ENCODE measurements at regions not wholly inside any gene's neighbourhood (a gene's known extent, or its start where the extent isn't known, plus 50 kb on each side); places are given as distances from the start of the nearest gene placed in this dataset.

DNA sequence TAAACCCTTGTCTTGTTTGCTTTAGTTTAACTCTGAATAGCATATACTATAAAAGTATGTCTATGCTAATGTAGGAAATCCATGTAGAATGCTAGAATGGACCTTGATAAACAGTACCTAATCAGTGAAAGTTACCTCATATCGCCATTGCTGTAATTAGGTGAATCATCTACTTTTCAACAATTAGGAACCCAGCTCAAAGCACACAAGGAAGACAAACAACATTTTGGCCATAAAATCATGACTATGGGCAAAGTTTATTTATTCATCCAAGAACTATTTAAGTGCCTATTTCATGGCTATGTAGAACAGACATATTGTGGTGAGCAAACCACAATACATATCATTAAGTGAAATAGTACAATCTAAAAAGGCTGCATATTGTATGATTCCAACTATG lies 1043.2 kb downstream of the BRINP3 start:
- no peak for DNase-seq (ENCODE audit: extremely low read depth, insufficient read length)
- Histone ChIP-seq H3K4me3 (replicated peaks; ENCODE audit: low read depth, low read length) (no peak overlapping the region), H3K27me3 (replicated peaks; ENCODE audit: control insufficient read depth, insufficient read depth, low read length) (no peaks in the 10 kb centered on the region), H3K36me3 (ENCODE audit: control insufficient read depth, insufficient read depth, low read length) (no peaks in the 10 kb centered on the region)
- TF ChIP-seq, protein P1, sequence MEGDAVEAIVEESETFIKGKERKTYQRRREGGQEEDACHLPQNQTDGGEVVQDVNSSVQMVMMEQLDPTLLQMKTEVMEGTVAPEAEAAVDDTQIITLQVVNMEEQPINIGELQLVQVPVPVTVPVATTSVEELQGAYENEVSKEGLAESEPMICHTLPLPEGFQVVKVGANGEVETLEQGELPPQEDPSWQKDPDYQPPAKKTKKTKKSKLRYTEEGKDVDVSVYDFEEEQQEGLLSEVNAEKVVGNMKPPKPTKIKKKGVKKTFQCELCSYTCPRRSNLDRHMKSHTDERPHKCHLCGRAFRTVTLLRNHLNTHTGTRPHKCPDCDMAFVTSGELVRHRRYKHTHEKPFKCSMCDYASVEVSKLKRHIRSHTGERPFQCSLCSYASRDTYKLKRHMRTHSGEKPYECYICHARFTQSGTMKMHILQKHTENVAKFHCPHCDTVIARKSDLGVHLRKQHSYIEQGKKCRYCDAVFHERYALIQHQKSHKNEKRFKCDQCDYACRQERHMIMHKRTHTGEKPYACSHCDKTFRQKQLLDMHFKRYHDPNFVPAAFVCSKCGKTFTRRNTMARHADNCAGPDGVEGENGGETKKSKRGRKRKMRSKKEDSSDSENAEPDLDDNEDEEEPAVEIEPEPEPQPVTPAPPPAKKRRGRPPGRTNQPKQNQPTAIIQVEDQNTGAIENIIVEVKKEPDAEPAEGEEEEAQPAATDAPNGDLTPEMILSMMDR (IDR thresholded peaks at IDR 0.05; ENCODE audit: insufficient read depth, low read length, poor library complexity, severe bottlenecking): no peak

DNA sequence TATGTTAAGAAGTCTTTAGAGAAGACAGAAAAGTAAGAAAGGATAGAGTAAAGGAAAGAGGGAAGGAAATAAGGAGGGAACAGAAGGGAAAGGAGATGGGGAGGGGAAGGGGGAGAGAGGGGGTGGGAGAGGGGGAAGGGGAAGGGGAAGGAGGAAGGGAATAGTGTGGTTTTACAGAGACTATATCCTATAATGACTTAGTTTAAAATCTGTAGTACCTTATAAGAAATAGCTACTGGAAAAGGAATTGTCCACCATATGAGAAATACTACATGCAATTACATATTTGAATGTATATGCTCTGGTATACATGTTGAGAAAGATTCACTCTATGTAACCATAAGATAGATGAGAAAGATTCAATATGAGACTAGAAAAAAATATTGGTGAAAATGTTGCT lies 1042.3 kb downstream of the BRINP3 start:
- H3K36me3 ChIP-seq (ENCODE audit: control insufficient read depth, insufficient read depth, low read length): no peaks in the 10 kb centered on the region
- no peak overlapping the region for H3K4me3 ChIP-seq (replicated peaks; ENCODE audit: low read depth, low read length)
- no peaks in the 10 kb centered on the region for H3K27me3 ChIP-seq (replicated peaks; ENCODE audit: control insufficient read depth, insufficient read depth, low read length)
- DNase-seq (ENCODE audit: extremely low read depth, insufficient read length): no peak
- TF ChIP-seq, protein P1 (IDR thresholded peaks at IDR 0.05; ENCODE audit: insufficient read depth, low read length, poor library complexity, severe bottlenecking): no peak

DNA sequence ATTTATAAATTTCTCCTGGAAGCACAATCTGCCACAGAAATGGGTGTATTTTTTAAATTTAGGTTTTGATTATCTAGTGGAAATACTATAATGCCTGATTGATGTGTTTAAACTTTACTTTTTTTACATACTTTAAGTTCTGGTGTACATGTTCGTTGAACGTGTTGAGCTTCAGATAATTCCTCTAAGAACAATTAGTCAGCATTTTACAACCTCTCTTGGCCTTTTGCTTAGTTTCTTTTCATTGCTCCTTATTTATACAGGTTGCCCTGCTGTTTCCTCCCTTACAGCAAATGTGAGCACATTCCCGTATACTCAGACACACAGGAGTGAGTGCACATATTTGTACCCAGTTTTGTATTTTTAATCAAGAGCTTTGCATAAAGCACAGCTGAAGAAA lies 1038.9 kb downstream of the BRINP3 start:
- no peaks in the 10 kb centered on the region for H3K27me3 ChIP-seq (replicated peaks; ENCODE audit: control insufficient read depth, insufficient read depth, low read length)

DNA sequence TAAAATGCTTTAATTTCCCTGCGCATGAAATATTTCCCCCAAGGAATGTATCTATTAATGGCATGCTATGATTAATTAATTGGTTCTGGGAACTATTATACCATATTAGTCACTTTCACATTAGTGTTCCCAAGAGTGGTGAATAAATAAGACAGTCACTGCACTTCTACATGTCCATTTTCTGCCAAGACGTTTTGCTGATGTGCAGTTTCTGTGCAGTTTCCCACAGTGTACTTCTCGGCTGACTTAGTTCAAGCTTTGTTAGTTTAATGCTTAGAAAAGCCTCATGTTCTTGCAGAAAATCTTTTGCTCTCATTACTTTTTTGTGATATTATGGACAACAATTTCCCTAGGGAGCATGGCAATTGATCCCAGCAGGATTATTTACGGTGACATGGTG lies 1014.5 kb downstream of the BRINP3 start:
- Histone ChIP-seq H3K27me3 (replicated peaks; ENCODE audit: control insufficient read depth, insufficient read depth, low read length) (no peaks in the 10 kb centered on the region), H3K36me3 (ENCODE audit: control insufficient read depth, insufficient read depth, low read length) (no peaks in the 10 kb centered on the region), H3K4me3 (replicated peaks; ENCODE audit: low read depth, low read length) (no peak overlapping the region)
- TF ChIP-seq, protein P1 (IDR thresholded peaks at IDR 0.05; ENCODE audit: insufficient read depth, low read length, poor library complexity, severe bottlenecking): no peak
- DNase-seq (ENCODE audit: extremely low read depth, insufficient read length): no peak

More for the DNA sequence above, 1038.9 kb downstream of the BRINP3 start:
- TF ChIP-seq, protein P1 (IDR thresholded peaks at IDR 0.05; ENCODE audit: insufficient read depth, low read length, poor library complexity, severe bottlenecking): no peak
- no peaks in the 10 kb centered on the region for H3K36me3 ChIP-seq (ENCODE audit: control insufficient read depth, insufficient read depth, low read length)
- H3K4me3 ChIP-seq (replicated peaks; ENCODE audit: low read depth, low read length): no peak overlapping the region
- no peak for DNase-seq (ENCODE audit: extremely low read depth, insufficient read length)

DNA sequence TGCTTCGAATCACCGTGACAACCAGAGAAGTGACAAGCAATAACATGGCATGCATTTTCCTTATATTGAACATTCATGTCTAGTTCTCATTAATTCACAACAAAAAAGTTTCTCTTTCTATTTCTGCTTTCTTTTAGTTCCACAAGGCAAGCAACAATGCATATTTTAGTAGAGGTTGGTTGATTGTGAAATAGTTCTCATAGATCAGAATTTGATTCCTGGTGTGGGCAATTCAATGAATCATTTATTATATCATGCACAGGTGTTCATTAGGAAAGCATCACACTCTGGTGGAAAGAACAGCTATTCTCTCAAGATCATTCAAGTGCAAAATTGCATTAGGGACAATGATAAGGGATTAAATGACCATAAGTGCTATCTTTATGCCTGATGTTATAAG lies 980.9 kb downstream of the BRINP3 start:
- Histone ChIP-seq H3K27me3 (replicated peaks; ENCODE audit: control insufficient read depth, insufficient read depth, low read length) (no peaks in the 10 kb centered on the region), H3K4me3 (replicated peaks; ENCODE audit: low read depth, low read length) (no peak overlapping the region), H3K36me3 (ENCODE audit: control insufficient read depth, insufficient read depth, low read length) (no peaks in the 10 kb centered on the region)
- no peak for DNase-seq (ENCODE audit: extremely low read depth, insufficient read length)
- TF ChIP-seq, protein P1 (IDR thresholded peaks at IDR 0.05; ENCODE audit: insufficient read depth, low read length, poor library complexity, severe bottlenecking): no peak

DNA sequence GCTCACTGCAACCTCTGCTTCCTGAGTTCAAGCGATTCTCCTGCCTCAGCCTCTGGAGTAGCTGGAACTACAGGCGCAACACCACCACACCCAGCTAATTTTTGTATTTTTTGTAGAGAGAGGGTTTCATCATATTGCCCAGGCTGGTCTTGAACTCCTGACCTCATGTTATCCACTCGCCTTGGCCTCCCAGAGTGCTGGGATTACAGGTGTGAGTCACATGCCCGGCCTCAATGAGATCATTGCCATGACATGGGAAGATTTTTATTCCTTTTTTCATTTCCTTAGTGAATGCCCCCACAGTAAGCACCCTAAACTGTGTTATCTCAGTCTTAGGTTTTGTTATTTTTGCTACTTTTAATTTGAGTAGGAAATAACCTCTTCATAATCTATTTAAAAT lies 977.9 kb downstream of the BRINP3 start:
- TF ChIP-seq, protein P1 (IDR thresholded peaks at IDR 0.05; ENCODE audit: insufficient read depth, low read length, poor library complexity, severe bottlenecking): no peak
- no peak for DNase-seq (ENCODE audit: extremely low read depth, insufficient read length)
- H3K27me3 ChIP-seq (replicated peaks; ENCODE audit: control insufficient read depth, insufficient read depth, low read length): no peaks in the 10 kb centered on the region
- no peak overlapping the region for H3K4me3 ChIP-seq (replicated peaks; ENCODE audit: low read depth, low read length)
- H3K36me3 ChIP-seq (ENCODE audit: control insufficient read depth, insufficient read depth, low read length): no peaks in the 10 kb centered on the region

Data from GM06990 (cell line).